Mesothelial cell of epicardium (in vitro differentiated cells): ENCODE measurements at regions not wholly inside any gene's neighbourhood (a gene's known extent, or its start where the extent isn't known, plus 50 kb on each side); places are given as distances from the start of the nearest gene placed in this dataset.
A peak's percentile ranks its signal among the peaks of the same experiment; 100 is the strongest.

Experiments used
- DNase-seq, 2 experiments: peaks; one replicate each; pipeline ENCODE4 v3.0.0; 2021; ENCODE audit warnings: low spot score in 2 of 2; ENCODE audit not compliant: unreplicated experiment in 2 of 2
- H3K27ac Mint-ChIP-seq: 2 replicates; pipeline ENCODE4 v1.8.0; 2021; ENCODE audit warnings: mixed read lengths
- H3K27me3 Mint-ChIP-seq: 2 replicates; pipeline ENCODE4 v1.8.0; 2021; ENCODE audit warnings: low read depth, mixed read lengths
- H3K36me3 Mint-ChIP-seq: 2 replicates; pipeline ENCODE4 v1.8.0; 2021; ENCODE audit warnings: mixed read lengths
- H3K4me1 Mint-ChIP-seq: 2 replicates; pipeline ENCODE4 v1.8.0; 2021; ENCODE audit warnings: mixed read lengths
- H3K4me3 Mint-ChIP-seq: 2 replicates; pipeline ENCODE4 v1.8.0; 2021; ENCODE audit warnings: mild to moderate bottlenecking, moderate library complexity, mixed read lengths
- H3K9me3 Mint-ChIP-seq: 2 replicates; pipeline ENCODE4 v1.8.0; 2021; ENCODE audit warnings: mixed read lengths
- CTCF ChIP-seq: fragments of 200-600 bp; sonication (generic); IDR thresholded peaks from one replicate; pipeline ENCODE4 v1.5.0; 2021; ENCODE audit warnings: antibody characterized with exemption; ENCODE audit not compliant: unreplicated experiment

- Mint-ChIP-seq H3K9me3 (no peaks in the 10 kb centered on the region), H3K27me3 (no peaks in the 10 kb centered on the region), H3K27ac (no peak overlapping the region), H3K4me1 (peaks cover 41% of the 10 kb centered on the region), H3K36me3 (no peaks in the 10 kb centered on the region), H3K4me3 (no peak overlapping the region)
- no peak for DNase-seq
- no peak for TF ChIP-seq CTCF
Observed at GRCh38 chr10:30185341-30185740, 126.0 kb upstream of the JCAD start.

DNA sequence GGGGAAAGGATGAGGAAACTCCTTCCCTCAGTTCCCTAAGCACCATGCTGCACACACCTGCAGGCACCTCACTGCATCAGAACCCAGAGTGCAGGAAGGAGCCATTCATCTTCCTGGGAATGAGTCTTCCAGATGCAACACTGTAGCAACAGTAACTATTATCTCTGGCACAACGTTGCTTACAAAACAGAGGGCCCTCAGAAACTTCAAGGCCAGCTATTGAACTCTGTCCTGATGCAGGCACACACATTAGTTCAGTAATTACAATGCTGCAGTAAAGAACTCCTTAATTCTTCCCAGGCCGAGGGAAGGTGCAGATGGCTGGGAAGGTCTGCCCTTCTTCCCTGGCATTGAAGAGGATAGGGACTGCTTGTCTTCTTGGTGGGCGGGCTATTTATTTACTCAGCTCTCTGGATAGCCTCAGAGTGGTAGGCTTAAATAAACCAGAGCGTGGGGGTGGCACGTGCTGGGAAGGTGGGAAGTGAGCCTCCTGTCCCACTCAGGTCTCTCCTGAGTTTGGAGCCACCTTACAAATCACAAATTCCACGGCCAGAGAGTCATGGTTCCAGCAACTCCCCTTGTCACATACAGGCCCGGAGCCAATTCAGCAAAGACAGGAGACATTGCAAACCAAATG lies 125.1 kb upstream of the JCAD start:
- H3K9me3 Mint-ChIP-seq = no peaks in the 10 kb centered on the region
- TF ChIP-seq CTCF = no peak
- no peaks in the 10 kb centered on the region for H3K27me3 Mint-ChIP-seq
- no peak overlapping the region for H3K4me3 Mint-ChIP-seq
- DNase-seq = no peak
- H3K36me3 Mint-ChIP-seq = no peaks in the 10 kb centered on the region
- peaks cover 40% of the 10 kb centered on the region for H3K4me1 Mint-ChIP-seq
- H3K27ac Mint-ChIP-seq = no peak overlapping the region

DNA sequence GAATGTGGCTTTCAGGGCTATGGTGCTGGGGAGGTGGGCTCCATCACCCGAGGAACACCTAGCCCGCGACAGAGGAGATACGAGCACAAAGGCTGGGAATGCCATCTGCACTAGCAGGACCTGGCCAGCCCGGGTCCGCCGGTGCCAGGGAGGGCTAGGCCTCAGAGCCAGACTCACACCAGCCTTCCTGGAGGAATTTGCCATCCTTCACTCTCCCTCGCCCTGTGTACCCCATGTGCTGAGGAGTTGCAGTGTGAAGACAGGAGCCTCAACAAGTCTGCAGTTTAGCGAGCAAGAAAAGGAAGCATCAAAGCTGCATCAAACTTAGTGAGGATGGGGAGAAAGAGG lies 123.6 kb upstream of the JCAD start:
- peak overlapping the region; percentile 93 for H3K27ac Mint-ChIP-seq
- no peaks in the 10 kb centered on the region for H3K9me3 Mint-ChIP-seq
- no peaks in the 10 kb centered on the region for H3K36me3 Mint-ChIP-seq
- no peak overlapping the region for H3K4me3 Mint-ChIP-seq
- no peak for DNase-seq
- no peaks in the 10 kb centered on the region for H3K27me3 Mint-ChIP-seq
- TF ChIP-seq CTCF = no peak
- peaks cover 51% of the 10 kb centered on the region for H3K4me1 Mint-ChIP-seq

DNA sequence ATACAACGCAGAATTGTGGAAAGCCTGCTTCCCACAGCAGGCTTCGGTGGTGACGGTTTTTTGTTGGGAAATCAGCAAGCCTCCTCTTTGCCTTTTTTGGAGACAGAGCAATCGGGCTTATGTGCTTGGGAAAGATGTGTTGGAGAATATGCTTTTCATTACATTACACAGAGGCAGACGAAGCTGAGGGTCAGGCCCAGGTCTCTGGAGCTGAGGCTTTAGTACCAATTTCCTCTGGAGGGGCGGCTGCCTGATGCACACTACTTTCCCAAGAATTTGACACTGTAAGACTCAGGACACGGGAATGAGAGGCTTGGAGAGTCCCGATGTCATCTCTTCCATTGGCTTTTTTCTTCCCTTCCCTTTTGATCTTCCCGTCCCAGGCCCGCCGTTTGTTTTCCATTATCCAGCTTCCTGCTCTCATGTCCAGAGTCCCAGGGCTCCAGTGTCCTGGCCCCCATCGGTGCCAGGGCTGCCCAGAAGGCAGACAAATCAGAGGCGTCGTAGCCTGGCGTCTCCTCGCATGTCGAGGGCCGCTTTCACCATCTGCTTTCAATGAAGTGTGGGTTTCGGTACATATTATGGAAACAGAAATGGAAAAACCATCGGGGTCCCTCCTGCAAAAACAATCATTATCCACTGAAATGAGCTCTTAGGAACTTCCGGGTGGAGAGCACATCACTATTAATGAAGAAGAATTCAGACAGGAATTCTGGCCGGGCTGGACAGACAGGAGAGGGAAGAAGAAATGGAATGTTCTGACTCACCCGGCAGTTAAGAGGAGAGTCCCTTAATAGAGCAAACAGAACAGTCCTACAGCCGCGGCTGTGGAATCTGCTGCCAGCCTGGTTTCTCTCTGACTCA lies 123.0 kb upstream of the JCAD start:
- TF ChIP-seq CTCF = no peak
- Mint-ChIP-seq H3K27ac (peak overlapping the region; percentile 93), H3K4me3 (no peak overlapping the region), H3K27me3 (no peaks in the 10 kb centered on the region), H3K9me3 (no peaks in the 10 kb centered on the region), H3K4me1 (peaks cover 51% of the 10 kb centered on the region), H3K36me3 (no peaks in the 10 kb centered on the region)
- peak in 1 of 2 experiments; percentile 53 for DNase-seq

GRCh38 chr10:30178356-30178964 lies 119.1 kb upstream of the JCAD start:
- no peak overlapping the region for H3K4me3 Mint-ChIP-seq
- H3K4me1 Mint-ChIP-seq = peaks cover 27% of the 10 kb centered on the region
- H3K27me3 Mint-ChIP-seq = no peaks in the 10 kb centered on the region
- no peak for DNase-seq
- no peaks in the 10 kb centered on the region for H3K9me3 Mint-ChIP-seq
- no peaks in the 10 kb centered on the region for H3K36me3 Mint-ChIP-seq
- H3K27ac Mint-ChIP-seq = peak overlapping the region; percentile 65
- TF ChIP-seq CTCF = no peak
